ENCODE measurements at regions not wholly inside any gene's neighbourhood (a gene's known extent, or its start where the extent isn't known, plus 50 kb on each side); places are given as distances from the start of the nearest gene placed in this dataset.
"Not testable (repeated sequence)": the region's sequence is repeated elsewhere in the genome, so short reads cannot be mapped to it uniquely, and the experiment has no call there.

GRCh38 chr12:67892259-67893021, 96.8 kb upstream of the IFNG-AS1 start:
- in situ Hi-C loops (cut with MboI; ENCODE audit: low sequenced_read_pairs): no loop called here

- in situ Hi-C loops (cut with MboI; ENCODE audit: low sequenced_read_pairs): no loop called here
Observed at GRCh38 chr12:67893022-67893580, 96.1 kb upstream of the IFNG-AS1 start.

GRCh38 chr12:67900418-67900817, 88.8 kb upstream of the IFNG-AS1 start:
- in situ Hi-C loops (cut with MboI; ENCODE audit: low sequenced_read_pairs): not testable (repeated sequence)

GRCh38 chr12:67909091-67909531, 80.1 kb upstream of the IFNG-AS1 start:
- in situ Hi-C loops (cut with MboI; ENCODE audit: low sequenced_read_pairs): no loop called here

GRCh38 chr12:67909681-67910080, 79.6 kb upstream of the IFNG-AS1 start:
- in situ Hi-C loops (cut with MboI; ENCODE audit: low sequenced_read_pairs): no loop called here

GRCh38 chr12:67910360-67911274, 78.6 kb upstream of the IFNG-AS1 start:
- in situ Hi-C loops (cut with MboI; ENCODE audit: low sequenced_read_pairs): no loop called here

- in situ Hi-C loops (cut with MboI; ENCODE audit: low sequenced_read_pairs): no loop called here
Observed at GRCh38 chr12:67911275-67911600, 78.0 kb upstream of the IFNG-AS1 start.

- in situ Hi-C loops (cut with MboI; ENCODE audit: low sequenced_read_pairs): no loop called here
Observed at GRCh38 chr12:67911789-67912188, 77.5 kb upstream of the IFNG-AS1 start.

- in situ Hi-C loops (cut with MboI; ENCODE audit: low sequenced_read_pairs): no loop called here
Observed at GRCh38 chr12:67915335-67915851, 73.9 kb upstream of the IFNG-AS1 start.

- in situ Hi-C loops (cut with MboI; ENCODE audit: low sequenced_read_pairs): no loop called here
Observed at GRCh38 chr12:67916266-67916970, 72.8 kb upstream of the IFNG-AS1 start.

GRCh38 chr12:67917811-67918210, 71.4 kb upstream of the IFNG-AS1 start:
- in situ Hi-C loops (cut with MboI; ENCODE audit: low sequenced_read_pairs): no loop called here

GRCh38 chr12:67918441-67918840, 70.8 kb upstream of the IFNG-AS1 start:
- in situ Hi-C loops (cut with MboI; ENCODE audit: low sequenced_read_pairs): no loop called here

- in situ Hi-C loops (cut with MboI; ENCODE audit: low sequenced_read_pairs): no loop called here
Observed at GRCh38 chr12:67919406-67919805, 69.8 kb upstream of the IFNG-AS1 start.

- in situ Hi-C loops (cut with MboI; ENCODE audit: low sequenced_read_pairs): no loop called here
Observed at GRCh38 chr12:67920413-67920812, 68.8 kb upstream of the IFNG-AS1 start.

- in situ Hi-C loops (cut with MboI; ENCODE audit: low sequenced_read_pairs): no loop called here
Observed at GRCh38 chr12:67921286-67921685, 68.0 kb upstream of the IFNG-AS1 start.

- in situ Hi-C loops (cut with MboI; ENCODE audit: low sequenced_read_pairs): no loop called here
Observed at GRCh38 chr12:67922245-67922644, 67.0 kb upstream of the IFNG-AS1 start.

GRCh38 chr12:67925077-67925476, 64.2 kb upstream of the IFNG-AS1 start:
- in situ Hi-C loops (cut with MboI; ENCODE audit: low sequenced_read_pairs): loop anchor here (25.0 kb wide), 1 partner anchor 563 kb away; no protein-coding TSS in a partner anchor

GRCh38 chr12:67925552-67925951, 63.7 kb upstream of the IFNG-AS1 start:
- in situ Hi-C loops (cut with MboI; ENCODE audit: low sequenced_read_pairs): loop anchor here (25.0 kb wide), 1 partner anchor 563 kb away; no protein-coding TSS in a partner anchor

- in situ Hi-C loops (cut with MboI; ENCODE audit: low sequenced_read_pairs): loop anchor here (25.0 kb wide), 1 partner anchor 564 kb away; no protein-coding TSS in a partner anchor
Observed at GRCh38 chr12:67926063-67926462, 63.2 kb upstream of the IFNG-AS1 start.

- in situ Hi-C loops (cut with MboI; ENCODE audit: low sequenced_read_pairs): loop anchor here (25.0 kb wide), 1 partner anchor 565 kb away; no protein-coding TSS in a partner anchor
Observed at GRCh38 chr12:67927324-67927723, 61.9 kb upstream of the IFNG-AS1 start.
